Kidney capillary endothelial cell (primary cell): ENCODE measurements at regions not wholly inside any gene's neighbourhood (a gene's known extent, or its start where the extent isn't known, plus 50 kb on each side); places are given as distances from the start of the nearest gene placed in this dataset.

Source experiments
- DNase-seq: peaks from one replicate; pipeline ENCODE4 v3.0.0-alpha.2; 2018; ENCODE audit warnings: low spot score

DNA sequence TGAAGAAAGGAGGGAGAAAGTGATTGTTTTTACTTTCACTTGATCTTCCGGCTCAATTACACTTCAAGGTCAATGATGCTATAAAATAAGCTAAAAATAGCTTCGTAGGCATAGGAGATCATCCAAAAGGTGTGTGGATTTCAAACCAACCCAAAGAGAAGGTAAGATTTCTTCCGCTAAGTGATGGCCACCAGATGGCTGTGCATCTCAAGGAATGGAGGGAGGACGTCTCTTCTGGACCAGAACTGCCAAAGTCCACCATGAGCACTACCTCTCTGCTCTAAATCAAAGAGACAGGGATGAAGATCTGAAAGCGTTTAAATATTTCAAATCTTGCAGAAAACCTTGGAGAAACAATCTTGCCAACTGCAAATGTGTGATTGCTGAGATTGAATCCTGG, 199.1 kb upstream of the ZPLD1 start:
- DNase-seq = no peak

DNA sequence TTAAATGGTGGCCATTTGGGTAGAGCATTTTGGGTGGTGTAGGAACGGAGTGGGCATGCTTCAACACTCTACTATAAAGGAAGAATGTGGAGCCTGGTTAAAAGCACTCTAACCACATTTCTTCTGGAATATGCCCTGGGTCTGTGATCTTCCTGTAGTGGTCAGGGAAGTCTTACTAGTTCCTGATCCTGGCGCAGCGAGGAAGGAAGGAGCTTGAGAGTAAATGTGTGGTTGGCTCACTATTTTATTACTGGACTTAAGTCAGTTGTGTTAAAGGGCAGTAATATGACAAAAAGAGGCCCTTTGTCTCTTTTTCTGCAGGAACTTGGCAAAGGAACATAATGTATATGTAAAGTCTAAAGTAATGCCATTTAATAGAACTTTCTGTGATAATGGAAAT, 197.6 kb upstream of the ZPLD1 start:
- DNase-seq = no peak

DNA sequence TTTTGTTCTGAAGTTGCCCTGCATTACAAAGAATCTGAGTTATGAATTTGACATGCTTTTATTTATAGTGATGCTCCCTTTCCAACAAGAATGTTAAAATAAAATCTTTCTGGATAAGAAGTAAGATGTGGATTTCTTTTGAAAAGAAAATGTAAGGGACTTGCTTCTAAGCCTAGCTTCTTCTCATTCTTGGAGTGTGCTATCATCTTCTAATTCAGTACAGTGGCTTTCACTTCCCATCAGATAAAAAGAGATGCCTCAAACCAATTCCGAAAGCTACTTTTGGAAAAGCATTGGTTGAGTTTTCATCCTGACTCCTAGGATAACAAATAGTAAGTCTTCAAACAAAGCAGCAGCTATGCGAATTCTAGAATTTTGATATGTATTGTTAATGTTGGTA, 197.0 kb upstream of the ZPLD1 start:
- DNase-seq = no peak

DNA sequence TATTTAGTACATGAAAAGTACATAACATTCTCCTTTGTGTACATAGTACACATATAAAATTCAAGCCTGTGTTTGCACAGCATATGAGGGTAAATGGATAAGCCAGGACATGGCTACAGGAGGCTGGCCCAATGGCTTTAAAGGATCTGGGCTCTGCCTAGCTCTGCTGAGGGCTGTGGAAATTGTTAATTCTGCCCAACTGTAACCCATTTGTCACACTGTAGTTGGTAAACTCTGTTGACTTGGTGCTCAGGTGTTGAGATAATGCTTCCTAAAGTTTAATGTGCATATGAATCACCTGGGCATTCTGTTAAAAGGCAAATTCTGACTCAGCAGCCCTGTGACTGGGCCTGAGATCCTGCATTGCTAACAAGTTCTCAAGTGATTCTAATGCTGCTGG, 196.5 kb upstream of the ZPLD1 start:
- no peak for DNase-seq

DNA sequence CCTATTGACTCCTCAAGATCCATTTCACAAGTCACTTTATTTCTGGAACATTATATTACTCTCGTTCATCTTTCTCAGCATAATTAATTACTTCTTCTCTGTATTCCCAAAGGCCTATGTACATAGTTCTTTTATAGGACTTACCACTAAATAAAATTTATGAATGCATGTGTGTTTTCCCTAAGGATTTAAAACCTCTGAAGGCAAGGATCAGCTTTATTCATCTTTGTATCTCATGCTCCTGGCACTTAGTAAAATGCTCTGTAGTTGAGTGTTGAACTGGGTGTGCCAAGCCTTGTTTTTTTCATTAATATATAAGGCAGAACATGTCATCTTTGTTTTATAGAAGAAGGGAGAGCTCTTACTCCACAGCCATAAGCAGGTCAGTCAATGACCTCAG, 194.1 kb upstream of the ZPLD1 start:
- DNase-seq = no peak

DNA sequence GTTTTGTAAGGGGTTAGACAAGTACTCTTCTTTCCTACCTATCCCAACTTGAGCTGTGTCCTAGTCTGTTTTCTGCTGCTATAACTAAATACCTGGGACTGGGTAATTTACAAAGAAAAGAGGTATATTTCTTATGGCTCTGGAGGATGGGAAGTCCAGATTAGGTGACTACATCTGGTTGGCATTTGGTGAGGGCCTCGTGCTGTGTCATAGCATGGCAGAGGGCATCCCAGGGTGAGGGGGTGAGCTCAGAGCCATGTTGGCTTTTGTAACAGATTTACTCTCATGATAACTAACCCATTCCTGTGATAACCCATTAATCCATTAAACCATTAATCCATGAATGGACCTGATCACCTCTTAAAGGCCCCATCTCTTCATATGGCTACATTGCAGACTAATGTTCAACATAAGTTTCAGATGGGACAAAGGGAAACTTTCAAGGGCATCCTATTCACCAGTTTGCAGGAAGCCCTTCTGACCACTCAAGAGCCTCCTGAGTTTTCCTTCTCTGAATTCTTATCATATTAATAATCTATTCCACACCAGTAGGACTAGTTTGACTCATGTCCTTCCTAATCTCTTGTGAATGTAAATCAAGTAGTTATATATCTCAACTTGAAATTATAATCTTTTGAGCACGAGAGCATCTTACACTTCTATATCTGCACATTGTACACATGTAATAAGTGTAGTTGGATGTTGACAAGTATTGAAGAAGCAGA, 185.7 kb upstream of the ZPLD1 start:
- no peak for DNase-seq

DNA sequence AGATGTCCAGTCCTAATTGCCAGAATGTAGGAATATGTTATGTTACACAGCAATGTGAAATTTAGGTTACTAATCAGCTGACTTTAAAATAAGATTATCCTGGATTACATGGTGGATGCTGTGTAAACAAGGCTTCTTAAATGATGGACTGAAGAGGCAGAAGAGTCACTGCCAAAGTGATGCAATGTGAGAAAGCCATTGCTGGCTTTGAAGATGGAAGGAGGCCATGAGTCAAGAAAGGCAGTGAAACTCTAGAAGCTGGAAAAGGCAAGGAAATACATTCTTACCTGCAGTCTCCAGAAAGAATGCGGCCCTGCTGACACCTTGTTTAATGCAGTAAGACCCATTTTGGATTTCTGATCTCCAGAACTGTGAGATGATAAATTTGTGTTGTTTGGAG, 179.1 kb upstream of the ZPLD1 start:
- no peak for DNase-seq

DNA sequence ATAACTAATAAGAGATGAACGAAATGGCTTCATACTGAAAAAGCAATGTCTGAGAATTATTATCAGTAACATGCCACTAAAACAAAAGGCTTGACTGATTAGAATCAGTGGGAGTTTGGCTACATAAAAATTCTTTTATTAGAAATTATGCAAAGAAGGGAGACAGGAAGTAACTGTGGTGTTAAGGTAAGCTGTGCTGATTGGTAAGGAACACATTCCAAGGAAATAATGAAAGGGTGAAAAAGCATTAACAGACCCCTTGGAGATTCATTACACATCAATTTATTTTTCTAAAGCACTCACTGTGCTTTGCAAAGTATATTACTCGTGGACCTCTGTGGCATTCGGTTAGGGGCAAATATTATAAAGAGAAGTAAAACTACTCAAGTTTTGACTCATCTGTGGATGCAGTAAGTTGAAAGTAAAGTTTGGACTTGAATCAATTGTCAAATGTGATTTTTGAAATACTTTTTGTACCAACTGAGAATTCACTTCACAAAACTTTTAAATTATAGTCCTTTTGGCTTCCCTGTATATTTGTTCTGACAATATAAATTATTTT, 176.1 kb upstream of the ZPLD1 start:
- DNase-seq = no peak

DNA sequence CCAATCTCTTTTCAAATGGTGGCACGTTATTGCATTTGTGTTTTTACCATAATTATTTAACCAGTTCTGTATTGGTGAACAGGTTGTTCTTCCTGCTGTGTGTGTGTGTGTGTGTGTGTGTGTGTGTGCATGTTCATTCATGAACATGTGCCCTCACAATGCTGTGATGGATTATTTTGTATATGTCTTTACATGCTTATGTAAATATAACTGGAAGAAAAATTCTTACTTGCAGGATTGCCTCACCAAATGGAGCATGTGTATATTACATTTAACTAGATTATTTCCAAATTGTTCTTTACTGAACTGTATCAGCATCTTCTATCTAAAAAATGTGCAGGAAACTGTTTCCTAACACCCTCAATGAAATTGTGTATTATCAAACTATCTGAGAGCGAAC, 175.2 kb upstream of the ZPLD1 start:
- DNase-seq = no peak

DNA sequence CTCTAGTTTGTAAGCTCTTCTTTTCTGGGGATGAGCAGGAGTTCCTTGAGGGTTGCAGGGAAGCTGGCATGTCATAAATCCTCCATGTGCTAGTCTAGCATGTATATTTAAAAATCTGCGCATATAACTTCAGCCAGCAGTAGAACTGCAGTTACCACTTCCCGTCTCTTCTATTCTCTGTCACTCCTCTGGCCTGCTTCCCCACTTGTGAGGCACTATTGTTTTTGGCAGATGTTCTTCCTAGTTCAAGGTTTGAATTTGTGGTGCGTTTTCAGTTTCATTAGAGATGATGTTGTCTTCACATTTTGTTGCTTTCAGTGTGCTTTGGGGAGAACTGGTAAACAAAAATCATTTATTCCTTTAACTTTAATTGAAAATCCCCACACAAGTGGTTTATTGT, 169.1 kb upstream of the ZPLD1 start:
- DNase-seq = no peak

DNA sequence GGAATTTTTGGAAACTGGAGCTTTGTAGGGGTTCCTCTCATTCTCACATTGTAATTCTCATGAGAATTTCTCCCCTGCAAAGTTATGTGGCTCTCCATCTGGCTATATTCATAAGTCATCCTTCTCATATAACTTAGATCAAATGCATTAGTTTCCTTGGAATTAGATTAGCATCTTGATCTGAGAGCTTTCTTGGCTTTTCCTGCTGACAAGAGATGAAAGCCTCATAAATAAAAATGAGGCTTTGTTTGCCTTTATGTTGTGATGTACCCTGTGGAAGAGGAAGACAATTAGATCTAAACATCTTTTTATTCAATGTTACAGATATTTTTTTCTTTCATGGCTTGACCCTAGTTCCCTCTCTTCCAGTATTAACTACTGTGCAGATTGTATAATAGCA, 165.4 kb upstream of the ZPLD1 start:
- DNase-seq = no peak

DNA sequence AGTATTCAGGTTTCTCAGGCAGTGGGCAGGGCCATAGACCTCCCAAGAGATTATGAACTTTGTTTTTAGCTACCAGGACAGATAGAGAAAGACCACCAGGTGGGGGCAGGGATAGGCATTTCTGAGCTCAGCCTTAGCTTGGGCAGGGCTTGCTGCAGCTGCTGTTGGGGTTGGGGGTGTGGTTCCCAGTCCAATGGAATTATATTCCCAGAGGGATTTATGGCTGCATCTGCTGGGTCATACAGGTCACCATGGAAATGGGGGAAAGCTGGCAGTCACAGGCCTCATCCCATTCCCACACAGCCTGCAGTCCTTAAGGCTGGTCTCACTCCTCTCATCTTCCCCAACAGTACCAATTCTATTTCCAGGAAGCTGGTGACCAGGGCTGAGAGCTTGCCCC, 144.6 kb upstream of the ZPLD1 start:
- no peak for DNase-seq

DNA sequence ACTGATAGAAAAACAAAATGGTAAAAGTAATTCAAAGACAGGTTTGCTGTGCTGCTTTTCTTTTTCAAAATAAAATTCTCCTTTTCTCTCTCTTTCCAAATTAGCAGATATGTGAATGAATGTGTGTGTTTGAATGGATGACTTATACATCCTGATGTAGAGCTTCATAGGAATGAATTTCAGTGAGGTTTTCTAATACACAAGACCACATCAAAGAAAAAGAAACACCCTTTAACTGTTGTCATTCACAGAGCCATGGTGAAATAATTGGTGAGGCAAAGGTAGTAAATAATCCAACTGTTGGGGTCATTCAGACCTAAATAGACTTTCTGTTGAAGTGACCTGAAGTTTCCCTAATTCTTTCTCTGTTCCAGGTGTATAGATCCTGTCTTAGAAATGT, 139.1 kb upstream of the ZPLD1 start:
- DNase-seq = no peak

DNA sequence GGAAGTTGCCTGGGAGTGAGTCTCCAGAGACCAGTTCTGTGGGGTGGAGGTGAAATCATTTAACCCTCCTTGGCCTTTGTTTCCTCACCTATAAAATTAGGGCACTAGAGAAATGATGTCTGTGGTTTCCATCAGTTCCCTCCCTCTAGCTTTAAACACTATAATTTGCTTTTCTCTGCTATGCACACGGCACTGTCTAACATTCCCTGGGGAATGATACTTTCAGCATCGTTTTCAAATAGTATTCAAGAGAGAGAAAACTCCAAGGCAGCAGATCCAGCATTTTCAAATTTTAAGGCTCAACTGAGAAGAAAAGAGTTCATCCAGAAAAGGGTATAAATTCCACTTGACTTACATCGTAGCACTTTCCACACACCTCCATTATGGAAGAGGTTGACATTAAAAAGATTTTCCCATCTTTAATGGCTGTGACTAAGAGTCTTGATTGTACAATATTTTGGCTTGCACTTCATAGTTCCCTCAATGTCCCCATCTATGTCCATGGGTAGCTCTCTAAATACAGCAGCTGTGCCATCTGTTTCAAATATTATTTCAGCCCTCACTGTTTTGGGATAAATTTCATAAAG, 137.7 kb upstream of the ZPLD1 start:
- DNase-seq = no peak

DNA sequence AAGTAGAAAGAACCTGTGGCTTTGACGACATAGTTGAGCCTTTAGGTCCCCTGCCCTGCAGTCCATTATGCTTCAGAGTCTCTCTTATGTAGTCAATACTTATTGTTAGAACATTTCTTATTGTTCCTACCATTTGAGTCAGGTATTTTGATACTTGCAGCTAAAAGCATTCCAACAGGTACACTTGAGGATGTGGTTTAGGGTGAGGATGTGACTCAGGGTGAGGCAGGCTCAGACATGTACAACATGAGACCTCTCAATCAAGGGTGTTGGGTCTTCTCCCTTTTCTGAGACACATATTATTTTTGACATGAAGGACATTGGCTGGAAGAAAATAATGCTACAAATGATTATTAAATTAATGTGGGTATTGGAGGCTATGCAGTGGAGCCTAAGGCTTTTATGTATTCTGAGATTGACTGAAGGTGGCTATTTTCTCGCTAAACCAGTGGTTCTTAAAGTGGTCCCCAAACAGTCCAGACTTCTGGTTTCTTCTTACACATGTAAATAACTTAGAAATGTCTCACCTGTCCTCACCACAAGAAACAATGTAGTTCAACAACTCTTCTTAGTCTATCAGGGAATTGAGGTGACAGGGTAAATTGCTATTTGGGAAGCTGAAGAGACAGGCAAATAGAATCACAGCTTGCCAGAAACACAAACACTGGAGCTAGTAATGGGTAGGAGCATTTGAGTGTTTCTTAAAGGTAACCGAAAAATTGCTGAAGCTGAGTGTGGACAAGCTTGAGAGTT, 135.5 kb upstream of the ZPLD1 start:
- DNase-seq = no peak

DNA sequence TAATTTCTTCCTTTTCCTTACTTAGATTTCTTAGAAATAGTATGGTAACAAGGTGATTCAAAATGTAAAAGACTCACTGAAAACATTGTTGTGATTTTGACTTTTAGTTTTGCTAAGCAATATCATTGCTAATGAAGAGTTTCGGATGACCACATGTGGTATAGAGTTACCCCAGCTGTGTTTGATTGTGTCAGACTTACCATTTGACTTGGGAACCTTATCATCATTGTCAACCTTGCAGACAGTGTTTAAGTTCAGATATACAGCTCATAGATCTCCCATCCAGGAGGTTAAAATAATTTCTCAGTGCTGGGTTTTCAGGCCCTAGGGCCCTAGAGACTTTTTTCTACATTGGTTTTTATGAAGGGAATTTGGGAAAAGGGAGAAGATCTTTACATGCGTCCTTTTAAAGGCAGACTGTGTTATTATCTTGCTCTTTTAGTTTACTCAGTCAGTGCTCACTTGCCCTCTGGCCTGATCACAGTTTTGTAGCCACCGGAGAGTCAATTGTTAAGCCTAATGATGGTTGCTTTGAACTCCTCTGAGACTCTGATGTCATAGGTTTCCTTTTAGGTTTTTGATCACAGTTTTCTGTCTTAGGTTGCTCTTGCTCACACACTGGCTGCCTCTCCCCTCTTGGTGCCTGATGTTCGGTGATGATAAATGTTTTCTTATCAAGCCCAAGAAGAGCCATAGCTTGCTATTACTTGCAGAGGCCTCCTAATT, 133.5 kb upstream of the ZPLD1 start:
- DNase-seq = no peak

DNA sequence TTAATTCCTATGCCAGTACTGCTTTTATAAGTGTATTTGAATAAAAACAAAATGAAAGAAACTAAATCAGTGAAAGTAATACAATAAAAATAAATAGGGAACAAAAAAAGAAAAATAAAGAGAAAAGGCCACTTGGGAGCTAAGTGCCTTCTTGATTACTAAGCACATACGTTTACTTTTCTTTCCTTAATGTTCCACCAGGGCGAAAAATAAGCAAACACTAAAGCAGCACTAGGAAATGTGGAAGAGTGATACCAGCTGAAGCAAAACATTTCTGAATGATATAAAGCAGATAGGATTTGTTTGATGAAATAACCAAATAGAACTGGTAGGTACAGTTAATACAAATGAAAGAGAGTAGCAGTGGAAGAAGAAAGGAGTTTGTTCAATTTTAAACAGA, 132.8 kb upstream of the ZPLD1 start:
- no peak for DNase-seq

DNA sequence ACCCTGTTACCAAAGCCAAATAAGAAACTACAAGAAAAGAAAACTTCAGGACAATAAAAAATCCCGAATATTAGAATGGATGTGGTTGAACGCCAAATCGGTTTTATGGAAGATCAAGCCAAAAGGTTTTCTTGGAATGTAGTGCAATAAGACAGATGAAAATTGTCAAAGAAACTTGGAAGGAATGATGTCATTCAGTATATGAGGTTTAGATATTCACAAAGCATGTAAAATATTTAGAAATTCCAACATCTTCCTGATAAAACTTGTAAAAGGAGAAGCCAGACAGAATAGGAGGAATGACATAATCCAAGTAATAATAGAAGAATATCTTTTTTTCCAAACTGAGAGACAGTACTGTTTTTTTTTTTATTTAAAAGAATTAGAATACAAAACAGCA, 130.3 kb upstream of the ZPLD1 start:
- DNase-seq = no peak

DNA sequence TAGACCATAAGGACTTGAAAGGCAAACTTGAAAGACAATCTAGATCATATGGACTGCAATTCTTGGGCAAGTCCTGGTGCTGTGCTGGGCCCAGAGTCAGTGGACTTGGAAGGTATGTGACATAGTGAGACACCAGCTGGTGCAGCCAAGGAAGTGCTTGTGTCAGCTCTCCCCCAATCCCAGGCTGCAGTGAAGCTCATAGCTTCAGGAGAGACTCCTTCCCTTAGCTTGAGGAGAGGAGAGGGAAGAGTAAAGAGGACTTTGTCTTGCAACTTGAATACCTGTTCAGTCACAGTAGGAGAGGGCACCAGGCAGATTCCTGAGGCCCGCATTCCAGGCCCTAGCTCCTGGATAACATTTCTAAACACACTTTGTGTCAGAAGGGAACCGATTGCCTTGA, 127.4 kb upstream of the ZPLD1 start:
- DNase-seq = no peak

DNA sequence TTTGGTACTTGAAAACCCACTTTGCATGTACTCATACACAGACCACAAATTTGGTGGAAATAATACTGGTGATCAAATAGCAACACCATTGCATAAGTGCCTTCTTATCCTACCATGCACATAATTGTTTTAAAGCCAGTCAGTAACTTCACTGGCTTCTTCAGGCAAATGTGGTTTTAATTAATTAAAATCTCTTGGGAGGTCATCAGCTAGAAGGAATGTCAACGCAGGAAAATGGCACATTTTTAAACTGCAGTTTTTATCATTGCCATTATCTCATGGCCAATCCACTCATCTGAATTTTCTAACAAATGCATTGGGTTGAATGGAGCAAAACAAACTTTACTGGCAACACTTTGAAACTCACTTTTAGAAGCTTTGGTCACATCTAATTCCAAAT, 105.7 kb upstream of the ZPLD1 start:
- DNase-seq = no peak

DNA sequence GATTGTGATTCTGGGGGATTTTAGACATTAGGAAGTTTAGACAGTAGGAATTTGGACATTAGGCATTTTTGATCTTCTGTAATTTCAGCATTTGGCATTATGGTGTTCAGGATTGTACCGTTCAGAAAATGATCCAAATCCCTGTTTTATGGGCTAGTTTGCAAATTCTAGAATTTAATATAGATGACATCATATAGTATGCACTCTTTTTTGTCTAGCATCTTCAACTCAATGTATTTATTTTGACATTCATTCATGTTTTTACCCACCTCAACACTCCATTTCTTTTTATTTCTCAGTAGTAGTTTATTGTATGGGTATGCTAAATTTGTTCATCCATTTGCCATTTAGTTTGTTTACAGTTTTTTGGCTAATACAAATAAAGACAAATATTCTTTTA, 105.3 kb upstream of the ZPLD1 start:
- DNase-seq = no peak

DNA sequence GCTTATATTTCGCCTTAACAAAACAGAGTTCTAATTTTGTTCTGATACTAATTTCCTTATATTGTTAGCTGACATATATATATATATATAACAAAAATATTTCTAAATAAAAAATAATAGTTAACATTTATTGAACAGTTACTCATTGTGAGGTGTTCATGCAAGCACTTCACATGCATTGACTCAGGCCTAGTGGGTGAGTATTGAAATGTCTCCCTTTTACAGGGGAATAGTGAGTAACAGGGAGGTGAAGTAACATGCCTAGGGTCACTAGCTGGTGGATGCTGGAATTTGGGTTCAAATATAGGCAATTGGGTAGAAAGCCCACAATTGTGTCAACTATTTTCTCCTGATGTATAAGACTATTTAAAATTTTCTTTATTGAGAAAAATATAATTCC, 102.6 kb upstream of the ZPLD1 start:
- no peak for DNase-seq

DNA sequence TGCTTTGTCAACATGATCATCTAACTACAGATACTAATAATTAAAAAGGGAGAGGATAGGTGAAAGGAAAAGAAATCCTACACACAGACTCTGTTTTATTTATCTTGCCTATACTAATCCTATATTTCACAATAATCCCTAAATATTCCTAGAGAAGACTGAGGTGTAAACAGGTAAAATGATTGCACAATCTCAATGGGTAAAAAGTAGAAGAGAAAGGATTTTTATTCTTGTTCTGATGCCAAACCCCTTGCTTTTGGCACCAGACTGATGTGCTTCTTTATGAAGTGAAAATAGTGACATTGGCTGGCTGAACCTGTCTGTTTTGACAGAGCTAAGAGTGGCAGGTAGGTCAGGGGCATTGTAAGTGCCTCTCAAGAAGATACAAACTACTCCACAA, 101.9 kb upstream of the ZPLD1 start:
- DNase-seq = no peak
